ENCODE measurements at regions not wholly inside any gene's neighbourhood (a gene's known extent, or its start where the extent isn't known, plus 50 kb on each side); places are given as distances from the start of the nearest gene placed in this dataset.

DNA sequence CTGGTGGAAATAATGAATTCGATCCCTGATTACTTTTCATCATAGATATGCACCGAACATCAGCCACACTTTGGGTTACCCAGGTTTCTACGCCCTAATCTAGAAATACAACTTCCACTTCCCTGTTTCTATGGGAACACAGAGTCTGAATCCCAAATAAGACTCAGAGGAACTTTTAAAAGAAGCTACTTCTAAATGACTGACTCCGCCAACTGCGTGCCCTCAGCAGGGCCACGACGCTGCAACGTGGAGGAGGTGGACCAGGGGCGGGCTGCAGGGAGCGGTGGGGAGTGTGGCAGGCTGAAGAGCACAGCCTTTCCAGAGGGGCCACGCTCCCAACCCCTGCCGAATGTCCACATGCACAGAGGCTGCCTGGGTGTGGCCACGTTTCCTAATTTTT is 304.0 kb downstream of the SHANK2 start:
- Histone ChIP-seq H3K4me2 (ENCODE audit: low read length) (no peak overlapping the region), H3K27ac (ENCODE audit: low read depth, low read length) (no peak overlapping the region), H4K20me1 (ENCODE audit: insufficient read depth) (no peaks in the 10 kb centered on the region), H3K9me2 (ENCODE audit: insufficient read depth) (no peaks in the 10 kb centered on the region), H3K79me2 (ENCODE audit: insufficient read depth, low read length) (no peaks in the 10 kb centered on the region), H3K27me3 (ENCODE audit: insufficient read depth, low read length) (no peaks in the 10 kb centered on the region), H3K4me3 (replicated peaks in 1 of 2; ENCODE audit: low read depth in 1 of 2, low read length in 2 of 2) (no peak overlapping the region), H3K9me3 (ENCODE audit: control insufficient read depth in 1 of 2, insufficient read depth in 1 of 2, low read depth in 1 of 2, low read length in 2 of 2) (peaks cover 0 to 11% of the 10 kb centered on the region in 2 experiments; a peak in 2 of 4 replicates), H3K4me1 (ENCODE audit: control insufficient read depth in 1 of 2, insufficient read depth in 2 of 2, low read length in 2 of 2) (no peaks in the 10 kb centered on the region), H2AFZ (ENCODE audit: low read depth, low read length, poor library complexity, severe bottlenecking) (no peak overlapping the region), H3K9ac (ENCODE audit: low read length) (no peak overlapping the region), H3K36me3 (ENCODE audit: control insufficient read depth in 1 of 2, insufficient read depth in 2 of 2, low read length in 2 of 2) (no peaks in the 10 kb centered on the region)
- intact Hi-C loops (cut with micrococcal nuclease) = no loop called here
- no TSS peak for BruUV-seq (replicated peaks)
- ChIA-PET CTCF (no interaction called here), POLR2A (no interaction called here), RAD21 (ENCODE audit: low non-redundant PET in 1 of 2, low total read pairs in 2 of 2, uncharacterized antibody in 2 of 2, unreplicated experiment in 2 of 2) (no interaction called here)
- TF ChIP-seq EZH2 (IDR thresholded peaks at IDR 0.05) = no peak
- TF ChIP-seq CTCF (IDR thresholded peaks at IDR 0.05 in 2 of 3, conservative IDR thresholded peaks at IDR 0.05 in 1 of 3; ENCODE audit: borderline replicate concordance in 1 of 3, insufficient read depth in 1 of 3, low read depth in 2 of 3, low read length in 2 of 3) = no peak
- TF ChIP-seq ZBTB33 (IDR thresholded peaks at IDR 0.05; ENCODE audit: extremely low read depth, insufficient replicate concordance, low read length) = no peak
- TF ChIP-seq CBX3 (IDR thresholded peaks at IDR 0.05; ENCODE audit: low read depth) = no peak
- no peak for TF ChIP-seq YY1 (IDR thresholded peaks at IDR 0.05; ENCODE audit: extremely low read depth, insufficient replicate concordance, low read depth, low read length)
- no peak for TF ChIP-seq ATF3 (IDR thresholded peaks at IDR 0.05)
- TF ChIP-seq ELF1 (IDR thresholded peaks at IDR 0.05; ENCODE audit: borderline replicate concordance, low read depth) = no peak
- TF ChIP-seq POLR2A (IDR thresholded peaks at IDR 0.05; ENCODE audit: borderline replicate concordance, extremely low read depth, insufficient read depth, insufficient read length) = no peak
- DNase-seq (ENCODE audit: low read depth, low spot score) (no peak), ATAC-seq (no peak)
